GM19324 (cell line): ENCODE measurements at regions not wholly inside any gene's neighbourhood (a gene's known extent, or its start where the extent isn't known, plus 50 kb on each side); places are given as distances from the start of the nearest gene placed in this dataset.
"Not testable (repeated sequence)": the region's sequence is repeated elsewhere in the genome, so short reads cannot be mapped to it uniquely, and the experiment has no call there.

Experiments used
- ATAC-seq: cut with Tn5 transposase; IDR thresholded peaks from one replicate; pipeline ENCODE4 v1.9.1; 2021; ENCODE audit warnings: mild to moderate bottlenecking, moderate library complexity; ENCODE audit not compliant: unreplicated experiment, low FRiP score

- no peak for ATAC-seq
Measured at GRCh38 chr15:69924531-69924930, 173.2 kb downstream of the TLE3 start.

GRCh38 chr15:69926006-69926405 is 171.7 kb downstream of the TLE3 start:
- ATAC-seq: no peak

GRCh38 chr15:69926721-69927120 is 171.0 kb downstream of the TLE3 start:
- no peak for ATAC-seq

GRCh38 chr15:69928890-69929289 is 168.8 kb downstream of the TLE3 start:
- ATAC-seq: not testable (repeated sequence)

- ATAC-seq: no peak
Measured at GRCh38 chr15:69929905-69930630, 167.6 kb downstream of the TLE3 start.

- ATAC-seq: no peak
Measured at GRCh38 chr15:69930754-69931153, 167.0 kb downstream of the TLE3 start.

GRCh38 chr15:69931156-69931555 is 166.6 kb downstream of the TLE3 start:
- ATAC-seq: no peak

GRCh38 chr15:69934607-69935006 is 163.1 kb downstream of the TLE3 start:
- ATAC-seq: no peak

- no peak for ATAC-seq
Measured at GRCh38 chr15:69939513-69940440, 157.9 kb downstream of the TLE3 start.

- ATAC-seq: no peak
Measured at GRCh38 chr15:69940441-69941300, 157.0 kb downstream of the TLE3 start.

GRCh38 chr15:69941301-69941605 is 156.5 kb downstream of the TLE3 start:
- ATAC-seq: no peak

- ATAC-seq: no peak
Measured at GRCh38 chr15:69941706-69942495, 155.8 kb downstream of the TLE3 start.

GRCh38 chr15:69943637-69944036 is 154.1 kb downstream of the TLE3 start:
- ATAC-seq: no peak

- ATAC-seq: no peak
Measured at GRCh38 chr15:69945729-69946128, 152.0 kb downstream of the TLE3 start.

GRCh38 chr15:69946870-69947269 is 150.8 kb downstream of the TLE3 start:
- ATAC-seq: no peak

- no peak for ATAC-seq
Measured at GRCh38 chr15:69947394-69947793, 150.3 kb downstream of the TLE3 start.

- no peak for ATAC-seq
Measured at GRCh38 chr15:69949485-69949884, 148.2 kb downstream of the TLE3 start.

GRCh38 chr15:69951256-69951897 is 146.3 kb downstream of the TLE3 start:
- ATAC-seq: no peak

- no peak for ATAC-seq
Measured at GRCh38 chr15:69951898-69952555, 145.7 kb downstream of the TLE3 start.
